ENCODE measurements at regions not wholly inside any gene's neighbourhood (a gene's known extent, or its start where the extent isn't known, plus 50 kb on each side); places are given as distances from the start of the nearest gene placed in this dataset.
"Not testable (repeated sequence)": the region's sequence is repeated elsewhere in the genome, so short reads cannot be mapped to it uniquely, and the experiment has no call there.

- no peak for TF ChIP-seq CTCF (conservative IDR thresholded peaks at IDR 0.05; ENCODE audit: low read depth, low read length)
- H3K4me3 ChIP-seq (ENCODE audit: low read length), result no peak overlapping the region
- no peak for DNase-seq (ENCODE audit: low read depth)
Observed at GRCh38 chr13:76829572-76830327, 56.5 kb downstream of the KCTD12 start.

DNA sequence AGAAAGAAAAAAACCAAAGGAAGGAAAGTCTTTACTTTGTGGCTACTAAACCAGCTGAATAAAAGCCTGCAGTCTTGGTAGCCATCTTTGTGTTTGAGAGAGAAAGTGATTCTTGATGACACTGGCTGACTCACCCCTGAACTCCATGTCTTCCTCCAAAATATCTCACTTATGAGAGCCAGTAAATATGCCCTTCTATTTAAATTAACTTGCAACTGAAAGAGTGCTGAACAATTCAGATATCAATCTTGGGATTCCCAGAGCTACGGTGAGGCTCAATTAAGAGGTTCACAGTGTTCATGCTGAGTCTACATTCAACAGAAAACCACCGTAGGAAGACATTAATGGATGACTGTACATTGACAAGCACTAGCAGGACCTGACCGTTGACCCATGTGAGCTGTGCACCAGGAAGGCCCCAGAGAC lies 57.9 kb downstream of the KCTD12 start:
- no peak for TF ChIP-seq CTCF (conservative IDR thresholded peaks at IDR 0.05; ENCODE audit: low read depth, low read length)
- DNase-seq (ENCODE audit: low read depth), result no peak
- no peak overlapping the region for H3K4me3 ChIP-seq (ENCODE audit: low read length)

DNA sequence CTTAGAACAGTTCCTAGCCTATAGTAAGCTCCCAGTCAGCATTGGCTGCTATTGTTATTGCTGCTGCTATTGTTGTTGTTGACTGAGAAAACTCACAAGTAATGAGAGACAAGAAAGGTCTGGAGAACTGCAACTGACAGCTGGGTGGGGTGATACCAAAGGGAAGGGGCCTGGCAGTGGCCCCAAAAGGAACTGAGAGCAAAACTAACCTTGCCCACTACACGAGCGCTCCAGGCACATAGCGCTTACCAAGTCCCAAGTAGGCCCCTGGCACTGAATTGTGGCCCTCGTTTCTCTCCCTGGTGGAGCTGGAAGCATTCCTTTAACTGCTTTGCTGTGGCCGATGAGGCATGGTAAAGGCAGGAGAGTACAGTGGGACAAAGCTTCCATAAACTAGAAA lies 59.7 kb downstream of the KCTD12 start:
- no peak overlapping the region for H3K4me3 ChIP-seq (ENCODE audit: low read length)
- no peak for TF ChIP-seq CTCF (conservative IDR thresholded peaks at IDR 0.05; ENCODE audit: low read depth, low read length)
- DNase-seq (ENCODE audit: low read depth), result no peak

DNA sequence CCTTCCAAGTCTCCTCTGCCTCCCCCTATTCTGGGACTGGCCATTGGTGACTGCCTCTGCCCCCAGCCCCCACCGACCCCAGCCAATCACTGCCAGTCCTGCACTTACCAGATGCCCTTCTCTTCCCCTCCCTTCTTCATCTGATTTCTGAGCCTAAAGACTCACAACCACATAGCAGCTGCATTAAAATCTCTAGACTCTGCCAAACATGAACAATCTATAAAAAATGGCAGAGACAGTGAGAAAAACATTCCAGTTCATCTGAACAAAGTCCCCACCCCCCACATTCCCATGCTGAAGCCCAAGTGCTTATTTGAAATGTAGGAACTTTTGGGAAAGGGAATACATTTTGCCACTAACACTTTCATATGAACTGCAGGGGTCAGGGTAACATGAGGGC lies 60.8 kb downstream of the KCTD12 start:
- no peak for DNase-seq (ENCODE audit: low read depth)
- no peak overlapping the region for H3K4me3 ChIP-seq (ENCODE audit: low read length)
- TF ChIP-seq CTCF (conservative IDR thresholded peaks at IDR 0.05; ENCODE audit: low read depth, low read length), result no peak

- no peak overlapping the region for H3K4me3 ChIP-seq (ENCODE audit: low read length)
- no peak for TF ChIP-seq CTCF (conservative IDR thresholded peaks at IDR 0.05; ENCODE audit: low read depth, low read length)
- DNase-seq (ENCODE audit: low read depth), result no peak
Observed at GRCh38 chr13:76823969-76824368, 62.2 kb downstream of the KCTD12 start.

DNA sequence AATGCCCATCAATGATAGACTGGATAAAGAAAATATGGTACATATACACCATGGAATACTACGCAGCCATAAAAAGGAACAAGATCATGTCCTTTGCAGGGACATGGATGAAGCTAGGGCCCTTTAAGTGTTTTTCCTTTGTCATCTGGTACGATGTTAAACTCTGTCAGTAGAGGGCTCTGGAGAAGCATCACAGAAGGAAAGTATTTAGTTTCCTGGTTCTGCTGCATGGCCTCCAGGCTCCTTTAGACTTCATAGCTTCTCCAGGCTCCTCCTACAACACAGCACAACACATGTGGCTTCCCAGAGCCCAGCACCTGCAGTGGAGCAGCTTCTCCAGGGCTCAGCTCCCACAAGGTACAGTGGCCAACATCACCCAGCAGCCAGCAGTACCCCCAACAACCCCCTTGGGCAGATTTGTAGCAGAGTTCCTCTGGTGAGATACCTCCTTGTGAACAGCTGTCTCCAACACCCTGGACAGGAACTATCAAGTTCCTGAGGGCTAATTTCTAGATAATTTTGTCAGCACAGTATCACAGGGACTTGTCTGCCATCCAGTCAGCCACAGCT lies 63.4 kb downstream of the KCTD12 start:
- no peak for DNase-seq (ENCODE audit: low read depth)
- peak; percentile 12 for TF ChIP-seq CTCF (conservative IDR thresholded peaks at IDR 0.05; ENCODE audit: low read depth, low read length)
- H3K4me3 ChIP-seq (ENCODE audit: low read length), result no peak overlapping the region

DNA sequence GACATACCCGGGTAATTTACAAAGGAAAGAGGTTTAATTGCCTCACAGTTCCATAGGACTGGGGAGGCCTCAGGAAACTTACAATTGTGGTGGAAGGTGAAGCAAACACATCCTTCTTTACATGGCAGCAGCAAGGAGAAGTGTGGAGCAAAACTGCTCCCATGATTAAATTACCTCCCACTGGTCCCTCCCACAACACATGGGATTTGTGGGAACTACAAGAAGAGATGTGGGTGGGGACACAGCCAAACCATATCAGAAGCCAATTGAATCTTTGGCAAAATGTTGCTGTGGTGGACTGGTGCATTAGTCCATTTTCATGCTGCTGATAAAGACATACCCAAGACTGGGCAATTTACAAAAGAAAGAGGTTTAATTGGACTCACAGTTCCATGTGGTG lies 65.0 kb downstream of the KCTD12 start:
- H3K4me3 ChIP-seq (ENCODE audit: low read length); DNase-seq (ENCODE audit: low read depth): not testable (repeated sequence)
